Glutamatergic neuron (in vitro differentiated cells): ENCODE measurements at regions not wholly inside any gene's neighbourhood (a gene's known extent, or its start where the extent isn't known, plus 50 kb on each side); places are given as distances from the start of the nearest gene placed in this dataset.
"Not testable (repeated sequence)": the region's sequence is repeated elsewhere in the genome, so short reads cannot be mapped to it uniquely, and the experiment has no call there.

Experiments
- DNase-seq: peaks from one replicate; pipeline ENCODE4 v3.0.0; 2022
- H3K27ac Mint-ChIP-seq: one replicate; pipeline ENCODE4 v1.8.0; 2020; ENCODE audit warnings: mild to moderate bottlenecking, mixed read lengths, inconsistent platforms; ENCODE audit not compliant: unreplicated experiment
- H3K27me3 Mint-ChIP-seq: one replicate; pipeline ENCODE4 v1.8.0; 2020; ENCODE audit warnings: mild to moderate bottlenecking, moderate library complexity, mixed read lengths, inconsistent platforms; ENCODE audit not compliant: unreplicated experiment
- H3K36me3 Mint-ChIP-seq: one replicate; pipeline ENCODE4 v1.8.0; 2020; ENCODE audit warnings: mild to moderate bottlenecking, mixed read lengths, inconsistent platforms; ENCODE audit not compliant: unreplicated experiment
- H3K4me1 Mint-ChIP-seq: one replicate; pipeline ENCODE4 v1.8.0; 2020; ENCODE audit warnings: mild to moderate bottlenecking, low read depth, mixed read lengths, inconsistent platforms; ENCODE audit not compliant: unreplicated experiment
- H3K4me3 Mint-ChIP-seq: one replicate; pipeline ENCODE4 v1.8.0; 2020; ENCODE audit warnings: mild to moderate bottlenecking, mixed read lengths, inconsistent platforms; ENCODE audit not compliant: unreplicated experiment
- H3K9me3 Mint-ChIP-seq: one replicate; pipeline ENCODE4 v1.8.0; 2020; ENCODE audit warnings: mild to moderate bottlenecking, moderate library complexity, mixed read lengths, inconsistent platforms; ENCODE audit not compliant: unreplicated experiment
- TF ChIP-seq, protein P1 (sequence below): fragments of 200-600 bp; sonication (generic); IDR thresholded peaks from one replicate; pipeline ENCODE4 v1.5.0; 2021; ENCODE audit not compliant: partially characterized antibody, unreplicated experiment

DNA sequence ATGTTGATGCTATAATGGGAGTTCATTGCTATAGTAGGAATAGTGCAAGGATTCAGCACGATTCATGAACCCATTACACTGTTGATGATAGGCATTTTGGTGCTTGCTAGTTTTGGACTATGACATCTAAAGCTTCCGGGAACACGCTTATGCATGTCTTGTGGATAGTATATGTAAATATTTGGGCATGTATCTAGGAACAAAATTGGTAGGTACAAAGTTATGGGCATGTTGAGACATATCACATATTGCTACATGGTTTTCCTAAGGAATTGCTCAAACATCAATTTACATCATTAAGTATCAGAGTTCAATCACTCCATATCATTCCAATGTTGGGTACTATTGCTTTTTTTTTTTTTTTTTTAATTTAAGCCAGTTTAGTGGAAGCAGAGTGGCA is 1103.2 kb downstream of the TBC1D22A start:
- no peak overlapping the region for H3K27ac Mint-ChIP-seq
- DNase-seq: no peak
- peaks cover 8% of the 10 kb centered on the region for H3K36me3 Mint-ChIP-seq
- no peaks in the 10 kb centered on the region for H3K27me3 Mint-ChIP-seq
- TF ChIP-seq, protein P1, sequence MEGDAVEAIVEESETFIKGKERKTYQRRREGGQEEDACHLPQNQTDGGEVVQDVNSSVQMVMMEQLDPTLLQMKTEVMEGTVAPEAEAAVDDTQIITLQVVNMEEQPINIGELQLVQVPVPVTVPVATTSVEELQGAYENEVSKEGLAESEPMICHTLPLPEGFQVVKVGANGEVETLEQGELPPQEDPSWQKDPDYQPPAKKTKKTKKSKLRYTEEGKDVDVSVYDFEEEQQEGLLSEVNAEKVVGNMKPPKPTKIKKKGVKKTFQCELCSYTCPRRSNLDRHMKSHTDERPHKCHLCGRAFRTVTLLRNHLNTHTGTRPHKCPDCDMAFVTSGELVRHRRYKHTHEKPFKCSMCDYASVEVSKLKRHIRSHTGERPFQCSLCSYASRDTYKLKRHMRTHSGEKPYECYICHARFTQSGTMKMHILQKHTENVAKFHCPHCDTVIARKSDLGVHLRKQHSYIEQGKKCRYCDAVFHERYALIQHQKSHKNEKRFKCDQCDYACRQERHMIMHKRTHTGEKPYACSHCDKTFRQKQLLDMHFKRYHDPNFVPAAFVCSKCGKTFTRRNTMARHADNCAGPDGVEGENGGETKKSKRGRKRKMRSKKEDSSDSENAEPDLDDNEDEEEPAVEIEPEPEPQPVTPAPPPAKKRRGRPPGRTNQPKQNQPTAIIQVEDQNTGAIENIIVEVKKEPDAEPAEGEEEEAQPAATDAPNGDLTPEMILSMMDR: no peak
- no peak overlapping the region for H3K4me3 Mint-ChIP-seq
- H3K9me3 Mint-ChIP-seq: peaks cover 20% of the 10 kb centered on the region
- no peaks in the 10 kb centered on the region for H3K4me1 Mint-ChIP-seq

DNA sequence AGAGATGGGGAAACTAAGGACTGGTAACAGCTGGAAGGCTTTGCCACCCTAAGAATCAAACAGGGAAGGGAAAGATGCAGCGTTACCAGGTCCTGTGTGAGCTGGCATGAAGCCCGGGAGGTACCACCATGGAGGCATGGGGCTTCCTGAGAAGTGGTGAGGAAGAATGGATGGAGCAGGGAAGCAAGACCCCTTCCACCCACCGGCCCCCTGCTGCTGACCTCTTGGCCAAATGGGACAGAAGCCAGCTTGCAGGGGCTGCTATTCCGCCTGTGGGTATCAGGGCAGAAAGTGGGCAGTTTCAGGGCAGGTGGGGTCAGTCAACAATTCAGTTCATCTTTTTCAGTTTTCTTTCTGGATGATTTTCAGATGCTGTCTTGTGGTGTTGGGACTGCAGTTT is 1099.9 kb downstream of the TBC1D22A start:
- Mint-ChIP-seq H3K27me3 (no peaks in the 10 kb centered on the region), H3K9me3 (peaks cover 21% of the 10 kb centered on the region), H3K4me3 (no peak overlapping the region), H3K4me1 (no peaks in the 10 kb centered on the region), H3K27ac (no peak overlapping the region), H3K36me3 (peaks cover 9% of the 10 kb centered on the region)
- TF ChIP-seq, protein P1: no peak
- no peak for DNase-seq

DNA sequence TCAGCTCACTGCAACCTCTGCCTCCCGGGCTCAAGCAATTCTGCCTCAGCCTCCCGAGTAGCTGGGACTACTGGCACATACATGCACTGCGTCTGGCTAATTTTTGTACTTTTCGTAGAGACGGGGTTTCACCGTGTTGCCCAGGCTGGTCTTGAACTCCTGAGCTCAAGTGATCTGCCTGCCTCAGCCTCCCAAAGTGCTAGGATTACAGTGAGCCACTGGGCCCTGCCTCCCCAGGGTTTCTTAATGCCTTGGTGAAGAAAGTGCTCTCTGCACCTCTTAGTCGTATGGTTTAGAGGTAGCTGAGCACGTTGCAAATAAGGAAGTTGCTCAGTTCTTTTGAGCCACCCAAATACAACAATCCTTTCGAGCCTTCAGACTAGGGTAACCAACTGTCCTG is 1098.5 kb downstream of the TBC1D22A start:
- DNase-seq, H3K4me1 Mint-ChIP-seq, H3K4me3 Mint-ChIP-seq, H3K27me3 Mint-ChIP-seq, H3K27ac Mint-ChIP-seq: not testable (repeated sequence)
- peaks cover 24% of the 10 kb centered on the region for H3K9me3 Mint-ChIP-seq
- peaks cover 13% of the 10 kb centered on the region for H3K36me3 Mint-ChIP-seq

DNA sequence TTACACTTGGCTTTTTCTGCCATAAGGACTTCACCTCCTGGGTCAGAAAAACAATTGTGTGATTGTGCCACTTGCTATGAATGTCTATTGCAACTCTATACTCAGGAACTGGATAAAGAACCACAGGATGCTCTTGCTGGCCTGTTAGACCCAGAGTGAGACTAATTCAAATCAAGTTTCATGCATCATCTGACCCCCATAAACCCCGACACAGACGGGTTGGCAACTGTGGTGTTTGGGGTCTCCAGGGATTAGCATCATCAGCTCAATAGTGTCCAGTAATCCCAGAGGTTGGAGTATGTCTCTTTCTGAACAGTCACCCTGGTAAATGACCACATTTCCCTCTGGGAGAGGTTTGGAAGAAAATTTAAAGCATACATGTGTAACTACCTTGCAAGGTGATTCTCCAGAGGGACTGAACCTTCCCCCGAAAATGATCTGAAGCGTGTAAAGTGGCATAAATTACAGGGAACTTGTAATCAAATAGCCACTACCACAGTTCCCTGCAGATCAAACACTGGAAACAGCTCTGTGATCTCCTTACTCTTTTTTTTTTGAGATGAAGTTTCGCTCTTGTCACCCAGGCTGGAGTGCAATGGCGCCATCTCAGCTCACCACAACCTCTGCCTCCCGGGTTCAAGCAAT is 1097.6 kb downstream of the TBC1D22A start:
- H3K27ac Mint-ChIP-seq: no peak overlapping the region
- H3K4me1 Mint-ChIP-seq: no peaks in the 10 kb centered on the region
- H3K4me3 Mint-ChIP-seq: no peak overlapping the region
- H3K27me3 Mint-ChIP-seq: peaks cover 3% of the 10 kb centered on the region
- no peak for DNase-seq
- H3K36me3 Mint-ChIP-seq: peaks cover 13% of the 10 kb centered on the region
- peaks cover 22% of the 10 kb centered on the region for H3K9me3 Mint-ChIP-seq
- TF ChIP-seq, protein P1: no peak

DNA sequence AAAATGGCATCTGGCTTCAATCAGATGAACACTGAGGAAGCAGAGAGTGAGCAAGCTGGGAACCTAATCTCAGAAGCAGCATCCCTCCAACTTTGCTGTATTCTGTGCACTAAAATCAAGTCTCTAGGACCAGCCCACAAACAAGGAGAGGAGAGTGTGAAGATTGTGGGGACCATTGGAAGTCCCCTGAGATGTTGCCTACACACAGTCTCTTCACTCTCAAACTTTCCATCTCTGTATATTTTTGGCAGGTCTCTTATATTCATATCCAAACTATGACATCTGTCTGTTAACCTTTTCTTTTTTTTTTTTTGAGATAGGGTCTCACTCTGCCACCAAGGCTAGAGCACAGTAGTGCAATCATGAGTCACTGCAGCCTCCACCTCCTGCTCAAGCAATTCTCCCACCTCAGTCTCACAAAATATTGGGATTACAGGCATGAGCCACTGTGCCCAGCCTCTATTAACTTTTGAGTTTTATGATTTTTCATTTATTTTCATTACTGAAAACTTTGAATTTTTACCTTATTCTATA is 1096.4 kb downstream of the TBC1D22A start:
- Mint-ChIP-seq H3K27ac (no peak overlapping the region), H3K4me3 (no peak overlapping the region), H3K4me1 (no peaks in the 10 kb centered on the region), H3K27me3 (peaks cover 7% of the 10 kb centered on the region), H3K9me3 (peaks cover 23% of the 10 kb centered on the region), H3K36me3 (peaks cover 19% of the 10 kb centered on the region)
- DNase-seq: no peak
- TF ChIP-seq, protein P1: no peak
